Breast epithelium (tissue), 3 donors: ENCODE measurements at regions not wholly inside any gene's neighbourhood (a gene's known extent, or its start where the extent isn't known, plus 50 kb on each side); places are given as distances from the start of the nearest gene placed in this dataset.

Experiments used
- POLR2A ChIP-seq: fragments of 450-650 bp; IDR thresholded peaks from one replicate; pipeline ENCODE4 v1.6.1; 2016; ENCODE audit warnings: antibody characterized with exemption, mild to moderate bottlenecking, moderate library complexity
- TF ChIP-seq, protein P1 (sequence below), 3 donors: fragments of 450-650 bp; IDR thresholded peaks; one replicate each; pipeline ENCODE4 v1.5.1; 2016 to 2017; ENCODE audit warnings: antibody characterized with exemption in 3 of 3, mild to moderate bottlenecking in 3 of 3, moderate library complexity in 3 of 3

DNA sequence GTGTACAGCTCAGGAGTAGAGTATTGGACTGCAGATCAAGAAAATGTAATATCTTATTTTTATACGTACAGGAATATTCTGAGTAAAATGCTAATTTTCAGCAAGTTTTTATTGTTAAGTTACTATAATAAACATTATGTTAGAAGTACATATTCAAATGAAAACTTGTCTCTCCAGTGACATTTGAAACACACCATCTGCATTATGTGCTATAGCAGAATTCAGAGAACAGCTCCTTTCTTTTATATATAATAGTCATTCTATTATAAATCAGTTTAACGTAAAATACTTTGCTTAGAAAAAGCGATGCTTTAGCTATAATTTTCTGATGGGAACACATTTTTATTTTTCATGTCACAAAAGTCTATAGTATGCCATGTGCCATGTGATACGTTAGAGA lies 249.0 kb downstream of the PTPRC start:
- TF ChIP-seq, protein P1, sequence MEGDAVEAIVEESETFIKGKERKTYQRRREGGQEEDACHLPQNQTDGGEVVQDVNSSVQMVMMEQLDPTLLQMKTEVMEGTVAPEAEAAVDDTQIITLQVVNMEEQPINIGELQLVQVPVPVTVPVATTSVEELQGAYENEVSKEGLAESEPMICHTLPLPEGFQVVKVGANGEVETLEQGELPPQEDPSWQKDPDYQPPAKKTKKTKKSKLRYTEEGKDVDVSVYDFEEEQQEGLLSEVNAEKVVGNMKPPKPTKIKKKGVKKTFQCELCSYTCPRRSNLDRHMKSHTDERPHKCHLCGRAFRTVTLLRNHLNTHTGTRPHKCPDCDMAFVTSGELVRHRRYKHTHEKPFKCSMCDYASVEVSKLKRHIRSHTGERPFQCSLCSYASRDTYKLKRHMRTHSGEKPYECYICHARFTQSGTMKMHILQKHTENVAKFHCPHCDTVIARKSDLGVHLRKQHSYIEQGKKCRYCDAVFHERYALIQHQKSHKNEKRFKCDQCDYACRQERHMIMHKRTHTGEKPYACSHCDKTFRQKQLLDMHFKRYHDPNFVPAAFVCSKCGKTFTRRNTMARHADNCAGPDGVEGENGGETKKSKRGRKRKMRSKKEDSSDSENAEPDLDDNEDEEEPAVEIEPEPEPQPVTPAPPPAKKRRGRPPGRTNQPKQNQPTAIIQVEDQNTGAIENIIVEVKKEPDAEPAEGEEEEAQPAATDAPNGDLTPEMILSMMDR (IDR thresholded peaks at IDR 0.05) = no peak
- TF ChIP-seq POLR2A = no peak
